GM18517 (cell line): ENCODE measurements at regions not wholly inside any gene's neighbourhood (a gene's known extent, or its start where the extent isn't known, plus 50 kb on each side); places are given as distances from the start of the nearest gene placed in this dataset.

Source experiments
- ATAC-seq: cut with Tn5 transposase; IDR thresholded peaks from one replicate; pipeline ENCODE4 v1.9.1; 2021; ENCODE audit warnings: mild to moderate bottlenecking, moderate library complexity; ENCODE audit not compliant: unreplicated experiment

DNA sequence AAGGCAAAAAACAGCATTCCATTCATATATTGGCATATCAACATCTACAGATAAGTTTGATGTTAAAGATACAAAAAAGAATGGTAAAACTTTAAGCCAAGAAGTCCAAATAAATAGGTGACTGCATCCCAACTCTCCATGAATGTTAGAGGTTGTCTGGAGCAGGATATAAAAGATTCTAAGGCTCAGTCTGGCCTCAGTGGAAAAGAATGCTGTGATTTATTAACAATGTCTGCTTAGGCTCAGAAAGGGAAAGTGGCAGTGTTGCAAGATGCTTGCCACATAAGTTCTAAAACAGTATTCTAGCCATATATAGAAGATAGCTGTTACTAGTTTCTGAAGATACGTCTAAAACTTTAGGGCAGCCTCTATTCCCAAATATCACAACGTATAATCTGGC lies 179.8 kb upstream of the NBEA start:
- no peak for ATAC-seq

DNA sequence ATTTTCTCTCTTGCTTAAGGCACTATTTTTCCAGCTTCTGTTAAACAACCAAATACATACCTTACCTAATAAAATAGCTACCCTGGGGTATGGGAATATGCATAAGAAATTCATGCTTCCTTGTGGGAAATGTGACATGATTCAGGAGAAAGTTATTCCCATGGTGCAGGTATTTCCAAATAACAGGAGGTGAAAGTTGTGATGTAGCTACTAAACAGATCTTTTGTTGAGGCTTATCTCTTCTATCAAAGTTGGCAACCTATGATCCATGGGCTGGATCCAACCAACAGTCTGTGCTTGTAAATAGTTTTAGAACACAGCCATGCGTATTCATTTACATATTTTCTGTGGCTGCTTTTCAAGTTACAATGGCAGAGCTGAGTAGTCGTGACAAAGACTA lies 177.8 kb upstream of the NBEA start:
- no peak for ATAC-seq

DNA sequence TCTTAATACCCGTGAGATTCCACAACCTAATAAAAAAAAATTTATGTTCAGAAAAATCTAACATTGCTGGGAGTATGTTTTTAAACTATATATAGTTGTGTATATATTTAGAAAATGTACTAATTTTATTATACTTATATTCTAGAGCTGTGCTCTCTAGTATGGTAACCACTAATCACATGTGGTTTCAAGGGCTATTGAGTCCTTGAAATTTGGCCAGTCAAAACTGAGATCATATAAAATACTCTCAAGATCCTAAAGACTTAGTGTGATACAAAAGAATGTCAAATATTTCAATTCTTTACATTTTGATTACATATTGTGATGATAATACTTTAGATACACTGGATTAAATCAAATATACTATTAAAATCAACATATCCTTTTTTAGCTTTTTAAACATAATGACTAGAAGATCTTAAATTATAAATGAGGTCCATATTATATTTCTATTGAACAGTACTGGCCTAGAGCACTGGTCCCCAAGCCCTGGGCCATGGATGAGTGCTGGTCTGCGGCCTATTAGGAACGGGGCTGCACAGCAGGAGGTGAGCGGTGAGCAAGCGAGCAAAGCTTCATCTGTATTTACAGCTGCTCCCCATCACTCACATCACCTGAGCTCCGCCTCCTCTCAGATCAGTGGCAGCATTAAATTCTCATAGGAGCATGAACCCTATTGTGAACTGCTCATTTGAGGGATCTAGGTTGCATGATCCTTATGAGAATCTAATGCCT lies 176.5 kb upstream of the NBEA start:
- no peak for ATAC-seq

DNA sequence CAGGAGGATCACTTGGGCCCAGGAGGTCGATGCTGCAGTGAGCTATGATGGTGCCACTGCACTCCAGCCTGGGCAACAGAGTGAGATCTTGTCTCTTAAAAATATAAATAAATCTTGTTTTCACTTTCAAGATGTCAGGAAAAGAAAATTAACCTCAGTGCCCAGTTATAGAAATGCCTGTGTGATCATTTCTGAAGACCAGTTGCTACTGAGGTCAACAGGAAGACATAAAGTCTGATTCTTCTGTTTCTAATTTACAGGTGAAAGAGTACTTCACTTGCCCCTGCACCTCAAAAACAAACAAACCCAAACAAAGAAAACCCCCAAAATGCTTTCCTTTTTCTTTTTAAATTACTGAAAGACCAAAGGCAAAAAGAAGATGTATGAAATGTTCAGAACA lies 174.3 kb upstream of the NBEA start:
- no peak for ATAC-seq

DNA sequence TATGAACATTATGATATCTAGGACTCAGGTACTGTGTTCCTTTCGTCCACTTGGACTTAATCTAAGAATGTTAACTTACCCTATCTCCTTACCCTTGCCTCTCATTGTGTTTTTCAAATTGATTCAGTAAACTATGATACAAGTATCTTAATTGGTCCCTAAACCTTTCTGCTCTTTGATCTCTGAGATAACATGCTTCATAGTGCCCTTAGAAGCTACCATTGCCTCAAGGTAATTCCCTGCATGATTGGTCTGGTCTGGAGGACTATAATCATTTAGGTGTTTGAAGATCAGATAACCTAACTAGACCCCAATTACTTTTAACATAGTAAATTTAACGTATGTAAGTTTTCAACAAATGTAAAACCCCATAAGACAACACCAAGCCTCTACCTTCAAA lies 169.9 kb upstream of the NBEA start:
- no peak for ATAC-seq

DNA sequence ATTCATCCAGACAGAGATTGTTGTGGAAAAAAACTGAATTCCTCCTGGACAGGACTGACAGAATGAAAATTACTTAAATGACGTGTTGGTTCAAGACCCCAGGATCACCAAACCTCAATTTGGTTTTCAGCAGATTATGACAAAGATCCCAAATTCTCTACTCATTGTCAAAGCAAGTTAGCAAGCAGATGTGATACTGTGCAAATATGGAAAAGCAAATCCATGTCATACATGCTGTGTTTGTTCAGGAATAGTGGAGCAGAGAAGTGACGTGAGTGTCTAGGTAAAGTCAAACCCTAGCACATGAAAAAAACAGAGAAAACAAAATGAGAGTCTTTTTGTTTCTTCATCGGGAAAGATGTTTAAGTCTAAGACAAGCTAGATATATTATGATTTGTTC lies 169.2 kb upstream of the NBEA start:
- ATAC-seq = no peak

DNA sequence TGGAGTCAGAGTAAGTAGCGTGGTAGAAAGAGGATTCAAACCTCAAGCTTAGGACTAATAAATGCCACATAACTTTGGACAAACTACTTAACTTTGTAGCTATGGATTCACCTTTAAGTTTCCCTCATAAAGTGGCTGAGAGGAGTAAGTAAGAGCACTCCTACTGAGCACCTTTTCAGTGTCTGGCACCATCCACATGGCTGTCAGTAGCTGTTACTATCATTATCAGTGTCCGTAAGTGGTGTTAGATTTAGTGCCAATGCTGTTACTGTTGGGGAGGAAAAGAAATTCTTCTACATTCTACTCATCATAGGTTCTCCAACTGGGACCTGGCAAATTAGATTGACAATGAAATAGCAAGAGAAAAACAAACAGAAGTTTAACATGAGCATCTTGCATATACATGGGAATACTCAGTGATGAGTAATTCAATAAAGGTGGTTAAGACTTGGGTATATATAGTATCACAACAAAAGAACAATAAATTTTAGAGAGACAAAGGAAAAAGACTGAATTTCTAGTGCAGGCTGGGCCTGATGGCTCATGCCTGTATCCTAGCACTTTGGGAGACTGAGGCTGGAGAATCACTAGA lies 165.6 kb upstream of the NBEA start:
- ATAC-seq = no peak

DNA sequence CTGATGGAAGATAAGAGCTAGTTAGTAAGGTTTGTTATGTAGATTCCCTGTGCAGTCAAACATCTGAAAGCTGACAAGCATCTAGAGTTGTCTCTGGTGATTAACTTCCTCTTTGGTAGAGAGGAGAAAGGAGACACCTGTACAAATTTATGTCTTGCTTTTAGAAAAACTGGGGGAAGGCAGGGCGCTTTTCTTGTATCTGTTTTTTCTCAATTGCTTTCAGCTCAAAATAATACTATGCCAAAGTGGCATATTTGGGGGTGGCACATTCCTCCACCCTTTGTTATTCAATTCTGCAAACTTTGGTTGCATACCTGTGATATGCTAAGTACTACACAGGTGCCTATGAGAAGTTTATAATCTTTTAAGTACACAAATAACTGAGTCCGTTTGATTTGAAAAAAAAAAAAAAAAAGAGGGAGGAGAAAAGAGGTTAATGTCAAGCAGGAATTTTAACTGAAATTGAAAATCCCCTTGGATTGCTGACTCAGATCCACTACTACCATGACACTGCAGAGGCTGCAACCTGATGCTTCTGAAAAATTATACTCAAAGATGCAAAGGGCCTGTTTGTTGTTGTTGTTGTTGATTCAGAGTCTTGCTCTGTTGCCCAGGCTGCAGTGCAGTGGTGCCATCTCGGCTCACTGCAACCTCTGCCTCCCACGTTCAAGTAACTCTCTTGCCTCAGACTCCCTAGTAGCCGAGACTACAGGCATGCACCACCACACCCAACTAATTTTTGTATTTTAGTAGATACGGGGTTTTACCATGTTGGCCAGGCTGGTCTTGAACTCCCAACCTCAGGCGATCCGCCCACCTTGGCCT lies 164.8 kb upstream of the NBEA start:
- ATAC-seq = no peak

DNA sequence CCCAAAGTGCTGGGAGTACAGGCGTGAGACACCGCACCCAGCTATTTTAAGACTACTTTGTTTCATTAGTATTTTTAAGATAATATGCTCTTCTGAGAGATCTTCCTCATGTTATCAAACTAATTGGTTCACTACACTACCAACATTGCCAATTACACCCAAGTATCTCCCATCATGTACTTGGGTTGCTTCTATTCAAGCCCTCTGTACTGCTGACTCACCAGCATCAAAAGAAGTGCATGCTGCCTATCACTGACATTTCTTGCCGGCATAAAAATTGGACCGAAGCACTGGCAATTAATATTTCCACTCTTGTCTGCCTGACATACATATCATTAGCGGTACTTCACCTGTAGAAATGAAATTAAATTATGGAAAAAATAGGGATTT lies 164.2 kb upstream of the NBEA start:
- ATAC-seq = no peak

DNA sequence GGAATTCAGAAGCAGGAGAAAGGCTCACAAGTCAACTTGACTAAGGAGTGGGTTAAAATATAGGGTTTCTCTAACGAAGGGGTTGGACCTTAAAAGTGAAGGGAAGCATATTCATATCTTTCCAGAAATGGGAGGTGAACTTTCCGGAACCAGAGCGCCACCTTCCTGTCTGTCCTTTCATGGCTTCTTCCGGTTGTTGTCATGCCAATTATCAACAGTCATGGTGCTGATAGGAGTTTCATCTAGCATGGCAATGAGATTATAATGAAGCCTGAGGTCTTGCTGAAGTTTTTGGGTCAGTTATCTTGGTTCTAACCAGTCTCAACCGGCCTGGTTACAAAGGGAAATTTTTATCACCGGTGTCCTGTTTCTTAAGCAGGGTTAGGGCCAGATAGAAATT lies 162.9 kb upstream of the NBEA start:
- ATAC-seq = no peak

DNA sequence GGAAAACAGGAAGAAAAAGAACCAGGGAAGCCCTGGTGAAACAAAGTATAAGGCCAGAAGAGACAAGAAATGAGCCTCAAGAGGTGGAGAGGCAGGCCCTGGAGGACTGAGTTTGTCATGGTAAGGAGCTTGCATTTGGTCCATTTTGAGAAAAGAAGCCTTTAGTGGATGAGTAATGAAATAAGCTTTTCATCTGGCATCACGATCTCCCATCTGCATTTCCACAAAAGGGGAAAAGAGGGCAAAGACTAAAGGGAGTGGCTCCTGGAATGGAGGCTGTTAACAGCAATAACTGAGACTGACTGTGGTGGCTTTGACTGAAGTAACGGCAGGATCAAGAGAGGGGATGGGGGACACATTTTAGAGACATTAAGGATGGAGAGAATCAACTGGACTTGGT lies 148.8 kb upstream of the NBEA start:
- no peak for ATAC-seq

DNA sequence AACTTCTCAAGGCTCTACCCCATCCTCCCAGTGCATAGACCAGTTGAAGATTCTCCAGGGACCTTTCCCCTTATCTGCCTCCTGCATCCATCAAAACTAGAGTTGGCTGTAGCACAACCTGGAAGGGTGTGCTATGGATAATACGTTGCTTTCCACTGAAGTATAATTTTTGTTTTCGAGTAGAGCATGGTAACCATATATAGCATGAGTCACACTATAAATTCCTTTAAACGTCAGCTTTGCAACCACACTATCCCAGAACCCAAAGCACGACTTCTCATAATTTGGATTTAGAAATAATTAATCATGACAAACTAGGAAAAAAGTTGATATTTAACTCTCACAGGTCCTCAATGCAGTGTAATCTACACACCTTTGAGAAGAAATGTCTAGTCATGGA lies 138.3 kb upstream of the NBEA start:
- ATAC-seq = no peak

DNA sequence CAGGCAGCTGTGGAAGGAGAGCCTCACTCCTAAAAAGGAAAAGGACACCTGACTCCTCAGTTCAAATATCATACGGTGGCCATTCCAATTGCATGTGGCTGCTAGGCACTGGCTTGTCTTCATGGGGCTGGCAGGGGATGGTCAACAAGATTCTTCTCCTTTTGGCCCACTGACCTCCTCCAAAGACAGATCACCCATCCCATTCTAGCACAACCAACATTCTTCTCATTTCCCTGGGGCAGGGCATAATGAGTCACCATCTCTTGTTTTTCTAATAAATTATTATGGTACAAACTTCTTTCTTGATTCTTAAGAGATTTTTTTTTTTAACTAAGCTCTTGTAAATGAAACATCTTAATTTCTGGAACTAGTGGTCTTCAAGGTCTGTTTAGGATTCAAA lies 136.7 kb upstream of the NBEA start:
- ATAC-seq = no peak

DNA sequence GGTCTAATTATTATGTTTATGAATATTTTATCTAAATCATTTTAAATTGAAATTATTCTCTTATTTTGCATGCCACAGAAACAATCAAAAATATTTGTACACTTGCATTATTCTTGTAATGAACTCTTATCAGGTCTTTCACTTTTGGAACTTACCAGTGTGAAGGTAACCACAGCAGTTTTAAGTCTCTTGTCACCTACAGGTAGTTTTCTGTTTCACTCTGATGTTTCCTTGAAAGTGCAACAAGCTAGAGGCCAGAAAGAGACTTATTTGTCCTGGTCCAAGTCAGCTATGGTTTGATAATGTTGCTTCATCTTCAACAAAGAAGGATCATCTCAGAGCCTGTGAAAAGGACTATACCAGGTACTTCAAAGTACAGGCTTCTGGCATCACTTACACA lies 133.4 kb upstream of the NBEA start:
- ATAC-seq = no peak

DNA sequence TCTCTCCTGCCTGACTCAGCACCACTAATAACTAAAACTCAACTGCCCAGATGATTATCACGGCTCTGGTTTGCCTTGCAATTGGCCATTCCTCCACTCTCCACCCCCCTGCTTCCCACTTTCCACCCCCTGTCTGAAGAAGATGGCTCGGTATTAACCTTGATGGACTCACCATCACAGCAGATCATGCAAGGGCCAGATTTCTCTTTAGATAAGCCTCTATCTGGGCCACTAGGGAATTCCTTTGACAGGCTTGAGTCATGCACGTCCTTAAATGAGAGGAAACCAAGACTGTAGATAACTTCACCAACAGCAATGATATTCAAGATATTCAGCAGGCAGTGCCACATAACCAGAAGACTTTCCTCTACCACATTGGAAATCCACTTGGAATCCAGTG lies 131.1 kb upstream of the NBEA start:
- ATAC-seq = no peak

DNA sequence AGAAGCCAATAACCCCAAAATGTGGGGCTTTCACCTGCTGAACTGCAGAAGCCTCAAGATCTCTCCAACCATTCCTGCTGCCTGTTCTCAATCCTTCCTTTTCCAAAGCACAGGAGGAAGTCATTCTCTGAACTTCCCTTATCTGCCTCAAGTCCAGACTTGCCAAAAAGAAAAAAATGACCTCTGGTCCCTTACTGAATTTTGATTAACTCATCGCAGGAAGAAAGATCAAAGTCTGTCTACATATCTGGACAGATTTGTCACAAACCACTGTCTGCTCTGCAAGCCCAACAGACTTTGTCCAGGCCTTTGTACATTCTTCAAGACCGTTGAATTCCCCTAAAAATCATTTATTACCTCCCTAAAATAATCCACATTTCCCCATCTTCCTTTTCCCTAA lies 126.5 kb upstream of the NBEA start:
- ATAC-seq = no peak

DNA sequence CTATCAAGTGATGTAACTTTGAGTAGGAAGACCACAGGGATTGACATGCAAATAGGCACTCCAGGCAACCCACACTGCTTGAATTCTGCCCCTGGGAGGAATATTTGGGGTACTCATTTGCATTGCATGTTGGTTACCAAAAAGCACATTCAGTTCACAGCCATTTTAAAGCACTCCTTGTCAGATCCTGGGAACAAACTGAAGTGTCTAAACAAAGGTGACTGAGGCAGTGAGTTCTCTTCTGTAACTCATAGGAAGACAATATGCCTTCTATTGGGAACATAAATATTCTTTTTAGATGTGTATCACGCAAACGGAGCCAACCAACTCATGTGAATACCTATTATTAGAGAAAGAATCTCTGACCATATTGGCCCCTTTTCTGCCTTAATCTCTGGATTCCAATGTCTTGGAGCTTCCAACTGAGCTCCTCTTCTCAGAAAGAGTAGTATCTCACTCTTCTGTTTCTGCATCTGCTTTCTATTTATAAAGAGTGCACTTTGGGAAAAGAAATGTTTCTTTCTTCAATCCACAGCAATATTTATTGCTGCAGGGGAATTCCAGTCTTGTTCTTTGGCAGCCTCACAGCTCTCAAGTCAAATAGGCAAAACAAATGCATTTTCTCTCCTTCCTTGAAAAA lies 125.7 kb upstream of the NBEA start:
- no peak for ATAC-seq

DNA sequence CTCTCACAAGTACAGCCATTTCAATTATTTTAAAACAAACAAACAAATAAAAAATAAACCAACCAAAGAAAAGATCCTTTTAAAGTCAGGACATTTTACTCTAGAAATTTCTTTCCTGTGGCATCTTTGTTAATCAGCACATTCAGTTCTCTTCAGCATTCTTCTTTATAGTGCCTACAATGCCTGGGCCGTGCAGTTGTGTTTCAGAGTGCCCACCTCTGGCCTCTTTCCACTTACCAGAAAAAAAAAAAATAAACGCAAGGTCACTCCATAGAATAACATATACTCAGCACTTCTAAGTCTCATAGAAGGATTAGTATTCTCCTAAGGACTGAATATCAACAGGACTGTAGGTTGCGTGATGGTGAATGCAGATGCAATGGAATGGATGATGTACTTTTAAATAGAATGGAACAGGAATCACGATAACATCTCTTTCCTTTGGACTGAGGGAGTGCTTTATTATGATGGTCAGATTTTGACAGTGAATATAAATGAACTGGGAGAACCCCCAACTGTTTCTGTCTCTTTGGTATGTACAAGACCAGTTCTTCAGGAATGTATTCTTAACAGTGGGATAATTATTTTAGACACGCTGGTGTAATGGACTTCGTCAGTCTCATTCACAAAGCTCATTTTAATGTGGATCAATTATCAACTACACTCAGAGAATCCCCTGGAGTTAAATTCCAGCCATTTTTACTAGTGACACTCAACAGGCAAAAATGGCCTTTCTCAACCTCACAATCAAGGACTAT lies 125.0 kb upstream of the NBEA start:
- ATAC-seq = no peak

DNA sequence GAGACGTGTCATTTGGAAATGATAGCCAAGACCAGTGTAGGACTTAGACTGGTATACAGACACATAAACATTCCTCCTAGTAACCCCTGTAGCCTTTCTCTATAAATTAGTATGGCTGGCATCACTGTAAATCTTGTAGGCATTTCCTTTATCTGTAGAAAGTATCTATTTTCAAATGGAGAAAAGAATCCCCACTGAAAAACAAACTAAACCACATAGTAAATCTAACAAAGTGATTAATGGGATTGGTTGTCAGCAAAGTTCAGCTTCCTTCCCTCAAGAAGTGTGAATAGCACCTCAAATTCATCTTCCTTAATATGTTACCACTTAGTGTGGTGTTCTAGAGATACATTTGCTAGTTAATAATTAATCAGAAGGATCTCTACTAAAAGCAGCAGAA lies 119.4 kb upstream of the NBEA start:
- no peak for ATAC-seq

DNA sequence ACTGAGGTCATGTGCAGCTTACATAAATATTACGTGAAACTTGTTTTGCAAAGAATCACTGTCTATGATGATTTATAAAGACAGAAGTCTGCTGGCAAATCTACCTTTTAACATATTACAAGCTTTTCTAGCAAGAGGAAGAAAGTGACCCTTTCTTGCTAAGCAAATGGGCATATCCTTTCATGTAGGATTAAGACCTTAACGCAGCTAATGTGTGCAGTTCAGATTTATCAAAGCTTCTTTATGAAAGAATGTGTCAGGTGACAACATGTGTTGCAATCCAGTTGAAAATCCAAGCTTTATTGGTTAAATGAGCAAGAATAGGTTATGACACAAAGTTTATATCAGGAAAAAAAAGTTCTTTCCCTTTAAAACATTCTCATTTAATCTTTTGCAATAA lies 115.6 kb upstream of the NBEA start:
- ATAC-seq = no peak

DNA sequence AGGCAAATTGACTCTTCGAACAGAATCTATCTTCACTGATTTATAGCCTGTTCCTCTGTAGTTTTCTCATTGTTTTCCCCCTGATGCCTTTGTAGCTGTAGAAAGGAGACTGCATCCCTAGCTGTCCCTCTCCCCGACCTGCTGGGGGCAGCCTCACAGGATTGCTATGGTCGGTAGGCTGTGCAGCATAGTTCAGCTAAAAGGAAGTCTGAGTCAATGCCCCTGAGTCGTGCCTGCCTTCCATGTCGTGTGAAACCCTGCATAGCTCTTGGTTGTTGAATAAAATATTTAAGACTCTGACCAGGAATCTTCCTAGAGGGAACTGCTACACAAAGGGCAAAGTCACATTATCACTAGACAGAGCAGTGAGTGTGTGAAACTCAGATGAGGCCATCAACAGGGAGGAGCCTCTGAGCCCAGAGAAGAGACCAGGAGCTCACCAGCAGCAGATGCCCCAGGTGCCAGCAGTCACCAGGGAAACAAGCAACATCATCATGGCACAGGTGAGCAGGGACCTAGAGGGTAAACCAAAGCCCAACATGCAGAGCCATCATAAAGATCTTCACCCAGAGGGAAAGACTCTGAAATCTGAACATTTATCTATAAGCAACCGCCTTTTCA lies 108.4 kb upstream of the NBEA start:
- ATAC-seq = no peak
